HG03378 (cell line): ENCODE measurements at regions not wholly inside any gene's neighbourhood (a gene's known extent, or its start where the extent isn't known, plus 50 kb on each side); places are given as distances from the start of the nearest gene placed in this dataset.
"Not testable (repeated sequence)": the region's sequence is repeated elsewhere in the genome, so short reads cannot be mapped to it uniquely, and the experiment has no call there.

Experiments used
- ATAC-seq: cut with Tn5 transposase; IDR thresholded peaks from one replicate; pipeline ENCODE4 v1.9.1; 2021; ENCODE audit warnings: mild to moderate bottlenecking, moderate library complexity; ENCODE audit not compliant: unreplicated experiment

- ATAC-seq: no peak
Measured at GRCh38 chr2:22403748-22404147, 981.2 kb upstream of the KLHL29 start.

DNA sequence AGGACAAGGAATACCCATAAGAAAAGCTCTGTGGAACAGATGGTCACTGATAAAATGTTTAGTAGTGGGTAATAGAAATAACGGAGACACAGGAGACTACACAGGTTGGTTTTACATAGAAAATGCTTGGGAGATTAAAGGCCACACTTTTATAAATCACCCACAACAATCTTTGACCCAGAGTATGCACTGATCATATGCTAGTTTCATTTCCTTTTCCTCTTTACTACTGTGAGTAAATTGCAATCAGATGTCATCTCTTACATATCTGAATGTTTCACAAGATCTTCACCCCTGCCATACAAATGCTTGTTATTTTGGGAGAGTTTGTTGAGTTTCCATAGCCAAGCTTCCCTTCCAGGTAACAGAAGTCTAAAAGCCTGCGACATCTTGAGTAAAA lies 978.4 kb upstream of the KLHL29 start:
- ATAC-seq: no peak

DNA sequence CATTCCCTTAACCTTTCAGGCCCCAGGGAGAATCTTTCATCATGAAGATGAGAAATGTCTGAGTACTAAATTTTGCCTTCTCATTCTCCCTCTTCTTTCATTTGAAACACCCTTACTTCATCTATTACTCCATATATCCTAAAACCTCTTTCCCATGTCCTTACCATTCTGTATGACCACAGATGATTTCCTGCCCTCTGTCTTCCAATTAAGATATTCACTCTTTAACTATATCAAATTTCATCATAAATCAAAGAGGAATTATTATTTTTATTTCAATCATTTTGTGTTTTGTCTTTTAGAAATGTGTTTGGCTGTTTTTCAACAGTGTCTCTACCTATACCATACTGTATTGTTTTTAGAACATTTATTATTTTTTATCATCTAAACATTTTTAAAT lies 964.9 kb upstream of the KLHL29 start:
- ATAC-seq: no peak

DNA sequence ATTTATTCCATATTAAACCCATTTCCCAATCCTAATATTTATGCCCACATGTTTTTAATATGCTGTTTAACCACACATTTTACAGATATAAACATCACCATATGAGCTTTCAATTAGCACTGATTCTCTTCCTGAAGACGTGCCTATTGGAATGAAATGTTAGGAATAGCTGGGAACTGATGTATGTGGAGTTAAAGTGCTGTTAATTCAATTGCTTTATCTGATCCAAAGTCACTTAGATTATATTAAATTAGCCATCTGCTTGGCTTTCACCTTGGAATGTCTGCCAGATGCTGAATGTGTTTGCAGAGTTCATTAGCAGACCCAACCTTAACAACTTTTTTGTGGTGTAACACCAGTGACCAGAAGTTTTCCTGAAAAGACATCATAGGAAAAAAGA lies 942.9 kb upstream of the KLHL29 start:
- no peak for ATAC-seq

- ATAC-seq: no peak
Measured at GRCh38 chr2:22444281-22444680, 940.7 kb upstream of the KLHL29 start.

DNA sequence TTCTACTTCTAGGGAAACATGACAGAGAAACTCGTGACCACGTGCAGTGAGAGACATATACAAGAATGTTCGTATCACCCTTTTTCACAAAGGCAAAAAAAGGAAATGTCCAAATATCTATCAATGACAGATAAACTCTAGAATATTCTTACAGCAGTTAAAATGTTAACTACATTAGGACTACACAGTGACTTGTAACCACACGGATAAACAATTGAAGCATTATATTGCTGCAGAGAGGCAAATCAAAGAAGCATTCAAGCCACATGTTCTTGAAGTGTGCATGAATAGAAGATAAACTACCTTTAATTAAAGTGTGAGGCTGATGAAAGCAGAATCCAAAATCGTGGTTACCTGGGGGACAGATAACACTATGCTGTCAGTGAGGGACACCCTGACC lies 935.3 kb upstream of the KLHL29 start:
- ATAC-seq: no peak

- no peak for ATAC-seq
Measured at GRCh38 chr2:22450831-22451230, 934.1 kb upstream of the KLHL29 start.

DNA sequence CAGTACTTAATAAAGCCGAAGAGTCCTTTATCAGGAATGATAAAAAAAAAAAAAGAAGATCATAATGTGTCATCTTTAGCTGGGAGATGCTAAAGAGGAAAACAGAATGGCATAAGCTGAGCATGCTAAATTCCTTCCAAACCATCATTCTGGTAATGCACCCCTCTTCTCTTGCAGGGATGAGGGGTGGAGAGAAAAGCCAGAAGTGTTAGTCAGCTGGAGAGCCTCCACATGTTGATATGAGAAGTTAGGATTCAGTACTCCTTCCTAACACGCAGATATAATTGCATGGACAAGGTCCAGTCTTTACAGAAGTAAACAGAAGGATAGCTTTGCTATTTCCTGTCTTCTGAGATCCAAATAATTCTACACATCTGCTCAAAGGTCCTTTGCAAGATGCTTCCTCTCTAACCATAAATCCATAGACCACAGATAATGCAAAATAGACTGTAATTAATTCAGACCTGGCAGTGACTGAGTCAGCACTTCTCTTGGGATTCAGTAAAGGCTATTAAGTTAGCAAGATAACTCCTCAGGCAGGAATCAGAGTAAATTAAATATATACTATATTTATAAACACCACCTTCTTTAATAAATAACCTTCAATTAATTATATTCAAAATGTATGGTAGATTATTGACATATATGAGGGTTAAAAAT lies 930.0 kb upstream of the KLHL29 start:
- no peak for ATAC-seq

- ATAC-seq: no peak
Measured at GRCh38 chr2:22458440-22458839, 926.5 kb upstream of the KLHL29 start.

DNA sequence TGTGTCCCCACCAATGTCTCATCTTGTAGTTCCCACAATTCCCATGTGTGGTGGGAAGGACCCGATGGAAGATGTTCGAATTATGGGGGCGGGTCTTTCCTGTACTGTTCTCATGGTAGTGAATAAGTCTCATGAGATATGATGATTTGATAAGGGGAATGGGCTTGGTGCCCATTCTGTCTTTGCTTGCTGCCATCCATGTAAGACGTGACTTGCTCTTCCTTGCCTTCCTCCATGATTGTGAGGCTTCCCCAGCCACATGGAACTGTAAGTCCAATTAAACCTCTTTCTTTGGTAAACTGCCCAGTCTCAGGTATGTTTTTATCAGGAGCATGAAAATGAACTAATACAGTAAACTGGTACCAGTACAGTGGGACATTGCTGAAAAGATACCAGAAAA lies 909.9 kb upstream of the KLHL29 start:
- ATAC-seq: not testable (repeated sequence)

- ATAC-seq: no peak
Measured at GRCh38 chr2:22478329-22478728, 906.6 kb upstream of the KLHL29 start.

DNA sequence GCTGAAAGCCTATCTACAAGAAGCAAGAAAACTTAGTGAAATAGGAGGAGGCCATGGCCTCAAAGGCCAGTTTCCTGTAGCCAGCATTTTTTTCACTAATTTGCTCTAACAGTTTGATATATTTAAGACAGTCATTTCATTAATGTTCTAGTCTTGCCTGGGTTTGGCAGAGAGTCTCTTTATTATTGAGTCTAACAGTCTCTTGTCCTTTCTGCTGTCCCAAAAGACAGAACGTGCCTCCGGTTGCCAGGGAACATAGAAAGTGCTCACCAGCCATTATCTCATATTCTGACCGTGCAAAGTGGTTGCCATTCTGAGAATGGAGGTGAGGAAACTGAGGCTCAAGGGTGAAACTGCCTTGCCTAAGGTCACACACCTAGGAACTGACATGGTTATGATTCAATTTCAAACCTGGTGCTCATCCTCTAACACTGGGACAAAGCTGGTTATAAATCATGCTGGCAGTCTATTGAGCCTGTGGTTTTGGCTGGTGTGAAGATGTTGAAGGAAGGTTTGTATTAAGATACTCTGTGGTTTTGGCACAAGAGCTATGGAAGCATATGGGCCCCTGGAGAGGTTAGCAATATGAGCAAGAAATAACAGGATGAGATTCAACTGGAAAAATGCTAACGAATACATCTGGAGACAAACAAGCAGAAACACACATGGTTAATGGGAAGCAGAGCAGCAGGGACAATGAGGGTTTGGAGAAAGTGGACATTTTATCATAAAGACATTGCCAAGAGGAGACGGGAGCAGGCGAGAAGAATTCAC lies 903.3 kb upstream of the KLHL29 start:
- ATAC-seq: no peak

GRCh38 chr2:22483036-22483435 lies 901.9 kb upstream of the KLHL29 start:
- no peak for ATAC-seq

- ATAC-seq: no peak
Measured at GRCh38 chr2:22485486-22485885, 899.5 kb upstream of the KLHL29 start.

GRCh38 chr2:22486343-22486742 lies 898.6 kb upstream of the KLHL29 start:
- ATAC-seq: no peak

GRCh38 chr2:22487036-22487435 lies 897.9 kb upstream of the KLHL29 start:
- no peak for ATAC-seq

DNA sequence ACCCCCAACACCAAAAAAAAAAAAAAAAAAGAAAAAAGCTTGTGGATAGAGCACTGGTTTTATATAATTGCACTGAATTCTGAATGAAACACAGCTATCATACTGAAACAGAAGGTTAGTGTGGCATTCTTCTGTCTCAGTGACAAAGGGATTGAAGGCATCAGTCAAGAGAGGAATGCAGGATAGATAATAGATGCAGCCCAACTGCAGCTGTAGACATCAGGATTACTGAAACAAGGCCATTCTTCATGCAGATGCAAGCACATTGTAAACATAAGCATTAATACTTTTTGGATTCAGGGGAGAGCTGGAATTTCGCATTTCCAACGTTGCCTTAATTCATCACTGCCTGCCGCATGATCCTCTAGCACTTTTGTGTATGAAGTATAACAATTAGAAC lies 897.4 kb upstream of the KLHL29 start:
- ATAC-seq: no peak

DNA sequence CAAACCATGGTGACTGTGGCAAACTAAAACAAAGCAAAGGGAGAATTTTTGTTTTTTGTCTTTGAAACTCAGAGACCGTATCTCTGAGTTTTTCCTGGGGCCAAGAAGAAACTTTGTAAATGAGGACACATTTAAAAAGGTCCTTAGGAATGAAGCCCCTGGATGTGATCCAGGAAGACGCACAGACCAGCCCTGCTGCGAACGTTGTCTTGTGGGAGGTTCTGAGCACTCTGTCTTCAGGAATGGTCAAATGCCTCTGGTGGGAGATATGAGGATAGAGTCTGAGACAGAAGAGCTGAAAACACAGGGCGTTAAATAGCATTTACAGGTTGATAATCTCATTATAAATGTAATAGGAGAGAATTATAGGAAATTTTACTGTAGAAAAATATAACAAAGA lies 893.5 kb upstream of the KLHL29 start:
- ATAC-seq: no peak

GRCh38 chr2:22494156-22494555 lies 890.8 kb upstream of the KLHL29 start:
- no peak for ATAC-seq

DNA sequence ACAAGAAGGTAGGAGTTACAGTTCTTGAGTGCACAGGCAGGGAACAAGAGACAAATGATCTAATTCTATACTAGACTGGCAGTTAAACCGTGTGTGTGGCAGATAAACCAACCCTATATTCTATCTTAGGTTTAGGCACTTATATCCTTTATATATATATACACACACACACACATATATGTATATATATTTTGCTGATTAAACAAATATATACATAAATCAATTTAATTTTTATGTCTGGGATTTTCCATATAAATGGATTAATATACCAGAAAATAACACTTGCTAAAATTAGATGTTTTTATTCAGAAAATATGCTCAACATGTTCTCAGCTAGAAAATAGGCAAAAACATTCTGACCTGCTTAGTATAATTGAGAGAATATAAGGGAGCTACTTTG lies 887.9 kb upstream of the KLHL29 start:
- no peak for ATAC-seq

GRCh38 chr2:22497789-22498188 lies 887.2 kb upstream of the KLHL29 start:
- no peak for ATAC-seq

GRCh38 chr2:22499082-22499839 lies 885.7 kb upstream of the KLHL29 start:
- ATAC-seq: no peak
